ENCODE measurements at regions not wholly inside any gene's neighbourhood (a gene's known extent, or its start where the extent isn't known, plus 50 kb on each side); places are given as distances from the start of the nearest gene placed in this dataset.
"Not testable (repeated sequence)": the region's sequence is repeated elsewhere in the genome, so short reads cannot be mapped to it uniquely, and the experiment has no call there.

DNA sequence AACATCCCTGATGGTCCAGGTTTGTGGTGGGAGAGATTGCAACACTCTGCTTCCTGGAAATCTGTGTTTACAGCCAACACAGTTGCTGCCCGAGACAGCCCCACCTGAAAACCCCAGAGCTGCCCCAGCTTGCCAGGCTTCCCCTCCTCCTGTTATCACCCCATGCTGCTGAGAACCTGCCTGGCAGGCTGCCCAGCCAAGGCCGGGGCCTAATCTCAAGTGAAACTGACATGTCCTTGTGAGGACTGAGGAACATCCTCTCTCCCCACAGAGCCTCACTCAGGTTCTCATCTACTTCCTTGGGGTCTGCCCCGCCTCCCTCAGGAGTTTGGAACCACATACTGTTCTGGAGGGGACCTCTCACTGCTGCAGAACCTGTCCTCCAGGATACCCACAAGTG, 358.4 kb downstream of the KCNJ18 start:
- TF ChIP-seq, protein P1, sequence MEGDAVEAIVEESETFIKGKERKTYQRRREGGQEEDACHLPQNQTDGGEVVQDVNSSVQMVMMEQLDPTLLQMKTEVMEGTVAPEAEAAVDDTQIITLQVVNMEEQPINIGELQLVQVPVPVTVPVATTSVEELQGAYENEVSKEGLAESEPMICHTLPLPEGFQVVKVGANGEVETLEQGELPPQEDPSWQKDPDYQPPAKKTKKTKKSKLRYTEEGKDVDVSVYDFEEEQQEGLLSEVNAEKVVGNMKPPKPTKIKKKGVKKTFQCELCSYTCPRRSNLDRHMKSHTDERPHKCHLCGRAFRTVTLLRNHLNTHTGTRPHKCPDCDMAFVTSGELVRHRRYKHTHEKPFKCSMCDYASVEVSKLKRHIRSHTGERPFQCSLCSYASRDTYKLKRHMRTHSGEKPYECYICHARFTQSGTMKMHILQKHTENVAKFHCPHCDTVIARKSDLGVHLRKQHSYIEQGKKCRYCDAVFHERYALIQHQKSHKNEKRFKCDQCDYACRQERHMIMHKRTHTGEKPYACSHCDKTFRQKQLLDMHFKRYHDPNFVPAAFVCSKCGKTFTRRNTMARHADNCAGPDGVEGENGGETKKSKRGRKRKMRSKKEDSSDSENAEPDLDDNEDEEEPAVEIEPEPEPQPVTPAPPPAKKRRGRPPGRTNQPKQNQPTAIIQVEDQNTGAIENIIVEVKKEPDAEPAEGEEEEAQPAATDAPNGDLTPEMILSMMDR (IDR thresholded peaks at IDR 0.05), result not testable (repeated sequence)
- not testable (repeated sequence) for TF ChIP-seq POLR2AphosphoS5 (IDR thresholded peaks at IDR 0.05)
